HepG2 (cell line): ENCODE measurements at regions not wholly inside any gene's neighbourhood (a gene's known extent, or its start where the extent isn't known, plus 50 kb on each side); places are given as distances from the start of the nearest gene placed in this dataset.

Experiments
- ATAC-seq: fragments of 200-7000 bp; cut with Tn5 transposase; 3 replicates; pipeline ENCODE4 v1.9.1; 2020; ENCODE audit warnings: mild to moderate bottlenecking, moderate library complexity
- BruUV-seq: library from RNA; stranded (reverse); fragments of 400-500 nt; replicated peaks from 2 replicates; lab custom pipeline; 2021; lab: Mats Ljungman, UMichigan
- CTCF ChIA-PET: fragments of 300-600 bp; formaldehyde crosslinking; extraction: SDS; loops from one replicate; lab custom pipeline; 2021; ENCODE audit warnings: low total read pairs, inconsistent platforms, low intra/inter-chr PET ratio; lab: Yijun Ruan, JAX
- POLR2A ChIA-PET: fragments of 350-600 bp; sonication (Branson Sonifier 250); formaldehyde crosslinking; loops from one replicate; lab custom pipeline; 2020; ENCODE audit warnings: antibody characterized with exemption, inconsistent platforms; lab: Yijun Ruan, JAX
- DNase-seq: peaks from one replicate; pipeline ENCODE4 v3.0.0-alpha.2; 2015; ENCODE audit warnings: low spot score
- FAIRE-seq: peaks from 3 replicates; lab custom pipeline; 2011; peaks lifted over from hg19 to GRCh38; lab: Jason Lieb, UNC
- H2AFZ ChIP-seq: one replicate; pipeline ENCODE4 v1.6.1; 2011; ENCODE audit warnings: low read length, inconsistent platforms
- H3K27ac ChIP-seq: fragments of 300-600 bp; 3 replicates; pipeline ENCODE4 v1.8.0; 2011; ENCODE audit warnings: mixed run types, mild to moderate bottlenecking, mixed read lengths, low read length, inconsistent platforms; ENCODE audit not compliant: insufficient read depth; ENCODE audit errors: extremely low read length
- H3K27me3 ChIP-seq, 2 experiments: fragments of 200-600 bp in 1 of 2; 2 replicates in 1 of 2; 3 replicates in 1 of 2; pipeline versions ENCODE4 v1.6.0 to v1.8.0; 2011; ENCODE audit warnings: low read length in 2 of 2, mild to moderate bottlenecking in 2 of 2, moderate library complexity in 2 of 2, inconsistent platforms in 1 of 2; ENCODE audit not compliant: insufficient read depth in 2 of 2, control insufficient read depth in 1 of 2
- H3K36me3 ChIP-seq, 2 experiments: fragments of 200-600 bp in 1 of 2; replicated peaks in 1 of 2; 2 replicates in 1 of 2; 3 replicates in 1 of 2; pipeline versions ENCODE4 v1.5.1 to v1.8.0; 2011; ENCODE audit warnings: low read length in 2 of 2, inconsistent platforms in 1 of 2; ENCODE audit not compliant: insufficient read depth in 2 of 2, control insufficient read depth in 1 of 2
- H3K4me1 ChIP-seq: 2 replicates; pipeline ENCODE4 v1.5.1; 2012; ENCODE audit warnings: low read length, inconsistent platforms; ENCODE audit not compliant: insufficient read depth
- H3K4me2 ChIP-seq: 2 replicates; pipeline ENCODE4 v1.6.0; 2011; ENCODE audit warnings: low read depth, low read length, inconsistent platforms
- H3K4me3 ChIP-seq, 3 experiments: fragments of 200-600 bp in 1 of 3; sonication (generic), shearing (Covaris generic) in 1 of 3; replicated peaks in 1 of 3; 2 replicates each; pipeline ENCODE4 v1.5.1; 2011 to 2016; ENCODE audit warnings: low read length in 3 of 3, inconsistent platforms in 2 of 3, low read depth in 2 of 3, mild to moderate bottlenecking in 2 of 3, control low read depth in 1 of 3, mixed read lengths in 1 of 3; ENCODE audit not compliant: insufficient read depth in 1 of 3
- H3K79me2 ChIP-seq: one replicate; pipeline ENCODE4 v1.6.1; 2011; ENCODE audit warnings: low read length, inconsistent platforms; ENCODE audit not compliant: insufficient read depth
- H3K9ac ChIP-seq: 2 replicates; pipeline ENCODE4 v1.6.0; 2011; ENCODE audit warnings: mild to moderate bottlenecking, low read depth, low read length, inconsistent platforms; ENCODE audit not compliant: insufficient read depth
- H3K9me3 ChIP-seq: 2 replicates; pipeline ENCODE4 v1.5.1; 2012; ENCODE audit warnings: mild to moderate bottlenecking, low read length
- H4K20me1 ChIP-seq: 2 replicates; pipeline ENCODE4 v1.6.0; 2011; ENCODE audit warnings: inconsistent platforms, mild to moderate bottlenecking, low read length, moderate library complexity; ENCODE audit not compliant: insufficient read depth
- BCL6 ChIP-seq: IDR thresholded peaks from 2 replicates; pipeline ENCODE4 v1.6.1; 2016; ENCODE audit warnings: missing genetic modification reagents, missing compliant biosample characterization
- CCAR2 ChIP-seq: fragments of 200-400 bp; formaldehyde crosslinking; optimal IDR thresholded peaks from 2 replicates; pipeline ENCODE3; 2018; ENCODE audit warnings: low read depth, mild to moderate bottlenecking, low read length, moderate library complexity
- ESRRA ChIP-seq: sonication (generic); formaldehyde crosslinking; IDR thresholded peaks from 2 replicates; pipeline ENCODE4 v1.5.1; 2020; ENCODE audit warnings: mild to moderate bottlenecking, low read depth, missing genetic modification reagents
- IRF2 ChIP-seq: IDR thresholded peaks from 2 replicates; pipeline ENCODE4 v1.6.1; 2018; ENCODE audit warnings: missing genetic modification reagents, missing compliant biosample characterization
- ZHX2 ChIP-seq, 2 experiments: sonication (generic) in 1 of 2; formaldehyde crosslinking in 1 of 2; IDR thresholded peaks; 2 replicates each; pipeline versions ENCODE4 v1.6.1 to v1.9.0; 2014 to 2022; ENCODE audit warnings: antibody characterized with exemption in 1 of 2, borderline replicate concordance in 1 of 2, inconsistent platforms in 1 of 2, low read depth in 1 of 2, missing genetic modification reagents in 1 of 2
- ZNF33B ChIP-seq: sonication (generic); formaldehyde crosslinking; IDR thresholded peaks from 2 replicates; pipeline ENCODE4 v1.5.1; 2020; ENCODE audit warnings: mild to moderate bottlenecking, missing genetic modification reagents
- ZNF343 ChIP-seq: sonication (generic); formaldehyde crosslinking; IDR thresholded peaks from 2 replicates; pipeline ENCODE4 v1.4.0; 2020; ENCODE audit warnings: mild to moderate bottlenecking, missing genetic modification reagents
- ZNF724P ChIP-seq: sonication (generic); formaldehyde crosslinking; IDR thresholded peaks from 2 replicates; pipeline ENCODE4 v1.8.0; 2022; ENCODE audit warnings: missing genetic modification reagents, borderline replicate concordance
- ZNF850 ChIP-seq: sonication (generic); formaldehyde crosslinking; conservative IDR thresholded peaks from 2 replicates; pipeline ENCODE4 v1.9.0; 2021; ENCODE audit warnings: mild to moderate bottlenecking, missing genetic modification reagents
- WGBS: methylation state at CpG from one replicate; pipeline ENCODE4 v1.1.6; 2017; ENCODE audit warnings: low lambda C conversion rate; 5-methylcytosine and 5-hydroxymethylcytosine counted together
- in situ Hi-C: cut with HindIII; loops from 2 replicates; pipeline ENCODE4 v1.10.0; 2017; ENCODE audit warnings: low pct_unique_long_range_greater_than_20kb; ENCODE audit not compliant: extremely low pct_ligation_motif_present
- intact Hi-C: fragments of 100-400 bp; cut with micrococcal nuclease; formaldehyde crosslinking; loops from one replicate; pipeline ENCODE4 v1.10.0; 2022; ENCODE audit not compliant: unreplicated experiment
- TF ChIP-seq, protein P1 (sequence below): IDR thresholded peaks from 2 replicates; pipeline ENCODE4 v1.6.1; 2016; ENCODE audit warnings: low read depth
- TF ChIP-seq, protein P2 (sequence below): sonication (generic); formaldehyde crosslinking; IDR thresholded peaks from 2 replicates; pipeline ENCODE4 v1.4.0; 2020; ENCODE audit warnings: missing genetic modification reagents
- TF ChIP-seq, protein P3 (sequence below): IDR thresholded peaks from 2 replicates; pipeline ENCODE4 v1.6.1; 2016; ENCODE audit warnings: missing biosample characterization, missing genetic modification reagents, low read depth

DNA sequence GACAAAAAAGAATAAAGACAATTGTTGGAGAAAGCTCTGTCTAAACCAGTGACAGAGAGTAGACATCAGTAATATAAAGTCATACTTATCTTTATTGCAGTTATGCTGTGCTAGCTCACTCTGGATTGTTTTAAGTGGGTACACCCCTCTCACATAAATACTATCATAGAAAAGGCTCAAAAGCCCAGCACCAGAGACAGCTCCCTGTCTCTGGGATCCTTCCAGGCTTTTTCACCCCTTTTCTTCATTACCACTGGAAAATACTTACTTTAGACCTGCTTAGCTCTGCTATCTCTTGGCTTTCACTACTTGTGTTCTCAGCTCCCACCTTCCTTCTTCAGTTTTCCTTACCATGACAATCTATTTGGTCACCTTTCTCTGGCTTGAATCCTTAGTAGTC, 259.1 kb upstream of the MINDY3 start (continued):
- no peak for TF ChIP-seq ZHX2 (IDR thresholded peaks at IDR 0.05; ENCODE audit: low read depth)
- TF ChIP-seq ZHX2 (CRISPR knock-in tag; IDR thresholded peaks at IDR 0.05; ENCODE audit: borderline replicate concordance): no peak

DNA sequence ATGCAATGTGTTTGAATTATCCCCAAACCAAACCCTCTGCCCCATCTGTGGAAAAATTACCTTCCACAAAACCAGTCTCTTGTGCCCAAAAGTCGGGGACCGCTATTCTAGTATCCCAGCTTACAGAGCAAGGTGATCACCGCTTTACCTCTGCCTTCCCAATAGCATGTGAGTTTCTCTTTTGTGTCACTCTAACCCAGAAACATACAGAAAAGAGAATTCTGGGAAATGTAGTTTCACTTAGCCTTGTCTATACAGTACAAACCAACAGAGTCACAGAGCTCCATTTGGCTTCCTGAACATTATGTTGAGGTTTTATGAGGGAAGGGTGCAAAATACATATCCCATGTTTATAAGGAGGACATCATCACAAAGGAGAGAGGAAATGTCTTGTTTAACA, 260.3 kb upstream of the MINDY3 start:
- WGBS: 3% methylated on average over 3 of the region's 3 CpGs
- no peak for TF ChIP-seq ZNF33B (CRISPR knock-in tag)
- TF ChIP-seq ZNF724P (CRISPR knock-in tag): no peak
- TF ChIP-seq, protein P1, sequence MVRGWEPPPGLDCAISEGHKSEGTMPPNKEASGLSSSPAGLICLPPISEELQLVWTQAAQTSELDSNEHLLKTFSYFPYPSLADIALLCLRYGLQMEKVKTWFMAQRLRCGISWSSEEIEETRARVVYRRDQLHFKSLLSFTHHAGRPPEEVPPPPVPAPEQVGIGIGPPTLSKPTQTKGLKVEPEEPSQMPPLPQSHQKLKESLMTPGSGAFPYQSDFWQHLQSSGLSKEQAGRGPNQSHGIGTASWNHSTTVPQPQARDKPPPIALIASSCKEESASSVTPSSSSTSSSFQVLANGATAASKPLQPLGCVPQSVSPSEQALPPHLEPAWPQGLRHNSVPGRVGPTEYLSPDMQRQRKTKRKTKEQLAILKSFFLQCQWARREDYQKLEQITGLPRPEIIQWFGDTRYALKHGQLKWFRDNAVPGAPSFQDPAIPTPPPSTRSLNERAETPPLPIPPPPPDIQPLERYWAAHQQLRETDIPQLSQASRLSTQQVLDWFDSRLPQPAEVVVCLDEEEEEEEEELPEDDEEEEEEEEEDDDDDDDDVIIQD (CRISPR knock-in tag): no peak
- TF ChIP-seq IRF2 (CRISPR knock-in tag): no peak
- no peak for TF ChIP-seq CCAR2
- TF ChIP-seq, protein P2, sequence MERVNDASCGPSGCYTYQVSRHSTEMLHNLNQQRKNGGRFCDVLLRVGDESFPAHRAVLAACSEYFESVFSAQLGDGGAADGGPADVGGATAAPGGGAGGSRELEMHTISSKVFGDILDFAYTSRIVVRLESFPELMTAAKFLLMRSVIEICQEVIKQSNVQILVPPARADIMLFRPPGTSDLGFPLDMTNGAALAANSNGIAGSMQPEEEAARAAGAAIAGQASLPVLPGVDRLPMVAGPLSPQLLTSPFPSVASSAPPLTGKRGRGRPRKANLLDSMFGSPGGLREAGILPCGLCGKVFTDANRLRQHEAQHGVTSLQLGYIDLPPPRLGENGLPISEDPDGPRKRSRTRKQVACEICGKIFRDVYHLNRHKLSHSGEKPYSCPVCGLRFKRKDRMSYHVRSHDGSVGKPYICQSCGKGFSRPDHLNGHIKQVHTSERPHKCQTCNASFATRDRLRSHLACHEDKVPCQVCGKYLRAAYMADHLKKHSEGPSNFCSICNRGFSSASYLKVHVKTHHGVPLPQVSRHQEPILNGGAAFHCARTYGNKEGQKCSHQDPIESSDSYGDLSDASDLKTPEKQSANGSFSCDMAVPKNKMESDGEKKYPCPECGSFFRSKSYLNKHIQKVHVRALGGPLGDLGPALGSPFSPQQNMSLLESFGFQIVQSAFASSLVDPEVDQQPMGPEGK: no peak
- no peak for TF ChIP-seq BCL6 (CRISPR knock-in tag)
- TF ChIP-seq ZNF343 (CRISPR knock-in tag): no peak
- TF ChIP-seq, protein P3, sequence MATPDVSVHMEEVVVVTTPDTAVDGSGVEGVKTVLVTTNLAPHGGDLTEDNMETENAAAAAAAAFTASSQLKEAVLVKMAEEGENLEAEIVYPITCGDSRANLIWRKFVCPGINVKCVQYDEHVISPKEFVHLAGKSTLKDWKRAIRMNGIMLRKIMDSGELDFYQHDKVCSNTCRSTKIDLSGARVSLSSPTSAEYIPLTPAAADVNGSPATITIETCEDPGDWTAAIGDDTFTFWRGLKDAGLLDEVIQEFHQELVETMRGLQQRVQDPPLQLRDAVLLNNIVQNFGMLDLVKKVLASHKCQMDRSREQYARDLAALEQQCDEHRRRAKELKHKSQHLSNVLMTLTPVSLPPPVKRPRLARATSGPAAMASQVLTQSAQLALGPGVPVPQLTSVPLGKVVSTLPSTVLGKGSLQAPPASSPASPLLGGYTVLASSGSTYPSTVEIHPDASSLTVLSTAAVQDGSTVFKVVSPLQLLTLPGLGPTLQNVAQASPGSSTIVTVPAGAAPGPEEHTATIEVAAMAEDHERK (CRISPR knock-in tag): no peak
- no peak for TF ChIP-seq ZNF850 (CRISPR knock-in tag)
- no peak for TF ChIP-seq ESRRA

More for the DNA sequence above, 260.3 kb upstream of the MINDY3 start:
- Histone ChIP-seq H3K9me3 (no peaks in the 10 kb centered on the region), H3K79me2 (no peaks in the 10 kb centered on the region), H3K9ac (no peak overlapping the region), H4K20me1 (no peaks in the 10 kb centered on the region), H3K36me3 (no peaks in the 10 kb centered on the region), H3K27me3 (no peaks in the 10 kb centered on the region), H3K4me2 (no peak overlapping the region), H3K4me3 (no peak overlapping the region), H2AFZ (no peak overlapping the region), H3K27ac (no peak overlapping the region), H3K4me1 (no peaks in the 10 kb centered on the region)
- intact Hi-C loops (no loop called here), in situ Hi-C loops (loop anchor here (25.0 kb wide), 1 partner anchor 667 kb away; no protein-coding TSS in a partner anchor)
- ChIA-PET POLR2A (no interaction called here), CTCF (no interaction called here)
- BruUV-seq: no TSS peak
- ATAC-seq (no peak), DNase-seq (no peak), FAIRE-seq (no peak)
